WTC11 (cell line): ENCODE measurements at regions not wholly inside any gene's neighbourhood (a gene's known extent, or its start where the extent isn't known, plus 50 kb on each side); places are given as distances from the start of the nearest gene placed in this dataset.

Source experiments
- ATAC-seq: fragments of 200-7000 bp; cut with Tn5 transposase; 2 replicates; pipeline ENCODE4 v1.10.0; 2021; ENCODE audit warnings: mild to moderate bottlenecking, moderate library complexity
- CTCF ChIA-PET: fragments of 300-600 bp; sonication (Branson Sonifier 250); formaldehyde crosslinking; loops from one replicate; lab custom pipeline; 2021; ENCODE audit warnings: antibody characterized with exemption; lab: Charles Lee
- POLR2A ChIA-PET: fragments of 350-600 bp; sonication (Branson Sonifier 250); formaldehyde crosslinking; loops from one replicate; lab custom pipeline; 2021; ENCODE audit warnings: antibody characterized with exemption; lab: Charles Lee
- DNase-seq: peaks from one replicate; pipeline ENCODE4 v3.0.0; 2021; ENCODE audit warnings: low spot score
- H3K27ac Mint-ChIP-seq: 2 replicates; pipeline ENCODE4 v1.8.0; 2021; ENCODE audit warnings: mixed read lengths
- H3K27me3 Mint-ChIP-seq: 2 replicates; pipeline ENCODE4 v1.8.0; 2021; ENCODE audit warnings: low read depth, mild to moderate bottlenecking, moderate library complexity, mixed read lengths
- H3K36me3 Mint-ChIP-seq: 2 replicates; pipeline ENCODE4 v1.8.0; 2021; ENCODE audit warnings: mixed read lengths
- H3K4me1 Mint-ChIP-seq: 2 replicates; pipeline ENCODE4 v1.8.0; 2022; ENCODE audit warnings: mixed read lengths
- H3K4me3 Mint-ChIP-seq: 2 replicates; pipeline ENCODE4 v1.8.0; 2021; ENCODE audit warnings: mild to moderate bottlenecking, moderate library complexity, mixed read lengths
- H3K9me3 Mint-ChIP-seq: 2 replicates; pipeline ENCODE4 v1.8.0; 2021; ENCODE audit warnings: mixed read lengths
- ARID4B ChIP-seq: sonication (generic); formaldehyde crosslinking; IDR thresholded peaks from 2 replicates; pipeline ENCODE4 v1.8.0; 2023; ENCODE audit warnings: missing genetic modification reagents, mild to moderate bottlenecking, borderline replicate concordance
- ATF3 ChIP-seq: sonication (generic); formaldehyde crosslinking; conservative IDR thresholded peaks from 2 replicates; pipeline ENCODE4 v1.8.1; 2022; ENCODE audit warnings: mild to moderate bottlenecking, missing genetic modification reagents
- E2F4 ChIP-seq: sonication (generic); formaldehyde crosslinking; IDR thresholded peaks from 2 replicates; pipeline ENCODE4 v1.8.1; 2022; ENCODE audit warnings: low read depth, mild to moderate bottlenecking, moderate library complexity, missing genetic modification reagents, borderline replicate concordance
- ESRRA ChIP-seq: sonication (generic); formaldehyde crosslinking; IDR thresholded peaks from 2 replicates; pipeline ENCODE4 v1.8.1; 2022; ENCODE audit warnings: mild to moderate bottlenecking, missing genetic modification reagents, borderline replicate concordance
- GABPB1 ChIP-seq: sonication (generic); formaldehyde crosslinking; IDR thresholded peaks from 2 replicates; pipeline ENCODE4 v1.8.1; 2023; ENCODE audit warnings: mild to moderate bottlenecking, missing genetic modification reagents
- GRHL2 ChIP-seq: fragments of 250-450 bp; sonication (Bioruptor Pico); IDR thresholded peaks from 2 replicates; pipeline ENCODE4 v1.8.0; 2022; ENCODE audit warnings: mild to moderate bottlenecking, moderate library complexity; ENCODE audit not compliant: insufficient replicate concordance, severe bottlenecking
- NR2C2 ChIP-seq: sonication (generic); formaldehyde crosslinking; IDR thresholded peaks from 2 replicates; pipeline ENCODE4 v1.8.0; 2022; ENCODE audit warnings: mild to moderate bottlenecking, missing genetic modification reagents
- RELA ChIP-seq: sonication (generic); formaldehyde crosslinking; IDR thresholded peaks from 2 replicates; pipeline ENCODE4 v1.8.1; 2022; ENCODE audit warnings: missing genetic modification reagents, mild to moderate bottlenecking, borderline replicate concordance
- SOX15 ChIP-seq: fragments of 250-450 bp; sonication (Bioruptor Pico); IDR thresholded peaks from 2 replicates; pipeline ENCODE4 v1.9.0; 2021; ENCODE audit warnings: mild to moderate bottlenecking
- USF1 ChIP-seq: sonication (generic); formaldehyde crosslinking; IDR thresholded peaks from 2 replicates; pipeline ENCODE4 v1.8.0; 2022; ENCODE audit warnings: mild to moderate bottlenecking, missing genetic modification reagents
- ZBTB21 ChIP-seq: sonication (generic); formaldehyde crosslinking; IDR thresholded peaks from 2 replicates; pipeline ENCODE4 v1.8.1; 2023; ENCODE audit warnings: mild to moderate bottlenecking, missing genetic modification reagents, borderline replicate concordance
- ZMAT4 ChIP-seq: fragments of 250-450 bp; sonication (Bioruptor Pico); IDR thresholded peaks from 2 replicates; pipeline ENCODE4 v1.9.0; 2021; ENCODE audit warnings: mild to moderate bottlenecking
- ZSCAN18 ChIP-seq: fragments of 250-450 bp; sonication (Bioruptor Pico); IDR thresholded peaks from 2 replicates; pipeline ENCODE4 v2.1.2; 2022; ENCODE audit warnings: mild to moderate bottlenecking, moderate library complexity
- TF ChIP-seq, protein P1 (sequence below): sonication (generic); formaldehyde crosslinking; IDR thresholded peaks from 2 replicates; pipeline ENCODE4 v1.8.1; 2023; ENCODE audit warnings: mild to moderate bottlenecking, moderate library complexity, missing genetic modification reagents
- TF ChIP-seq, protein P2 (sequence below): sonication (generic); formaldehyde crosslinking; IDR thresholded peaks from 2 replicates; pipeline ENCODE4 v1.8.1; 2023; ENCODE audit warnings: mild to moderate bottlenecking, missing genetic modification reagents
- TF ChIP-seq, protein P3 (sequence below): fragments of 200-600 bp; IDR thresholded peaks from 2 replicates; pipeline ENCODE4 v1.8.0; 2022; ENCODE audit warnings: antibody characterized with exemption
- TF ChIP-seq, protein P4 (sequence below): sonication (generic); formaldehyde crosslinking; IDR thresholded peaks from 2 replicates; pipeline ENCODE4 v1.8.1; 2022; ENCODE audit warnings: mild to moderate bottlenecking, missing genetic modification reagents, moderate library complexity, borderline replicate concordance

GRCh38 chr6:113017353-113017752 is 670.2 kb downstream of the RFPL4B start:
- no peak overlapping the region for H3K4me3 Mint-ChIP-seq
- no peaks in the 10 kb centered on the region for H3K36me3 Mint-ChIP-seq
- ATAC-seq: no peak
- TF ChIP-seq USF1 (CRISPR knock-in tag) (no peak), ZBTB21 (no peak), ATF3 (CRISPR knock-in tag) (no peak)
- TF ChIP-seq, protein P1, sequence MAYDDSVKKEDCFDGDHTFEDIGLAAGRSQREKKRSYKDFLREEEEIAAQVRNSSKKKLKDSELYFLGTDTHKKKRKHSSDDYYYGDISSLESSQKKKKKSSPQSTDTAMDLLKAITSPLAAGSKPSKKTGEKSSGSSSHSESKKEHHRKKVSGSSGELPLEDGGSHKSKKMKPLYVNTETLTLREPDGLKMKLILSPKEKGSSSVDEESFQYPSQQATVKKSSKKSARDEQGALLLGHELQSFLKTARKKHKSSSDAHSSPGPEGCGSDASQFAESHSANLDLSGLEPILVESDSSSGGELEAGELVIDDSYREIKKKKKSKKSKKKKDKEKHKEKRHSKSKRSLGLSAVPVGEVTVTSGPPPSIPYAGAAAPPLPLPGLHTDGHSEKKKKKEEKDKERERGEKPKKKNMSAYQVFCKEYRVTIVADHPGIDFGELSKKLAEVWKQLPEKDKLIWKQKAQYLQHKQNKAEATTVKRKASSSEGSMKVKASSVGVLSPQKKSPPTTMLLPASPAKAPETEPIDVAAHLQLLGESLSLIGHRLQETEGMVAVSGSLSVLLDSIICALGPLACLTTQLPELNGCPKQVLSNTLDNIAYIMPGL (CRISPR knock-in tag): no peak
- TF ChIP-seq, protein P2, sequence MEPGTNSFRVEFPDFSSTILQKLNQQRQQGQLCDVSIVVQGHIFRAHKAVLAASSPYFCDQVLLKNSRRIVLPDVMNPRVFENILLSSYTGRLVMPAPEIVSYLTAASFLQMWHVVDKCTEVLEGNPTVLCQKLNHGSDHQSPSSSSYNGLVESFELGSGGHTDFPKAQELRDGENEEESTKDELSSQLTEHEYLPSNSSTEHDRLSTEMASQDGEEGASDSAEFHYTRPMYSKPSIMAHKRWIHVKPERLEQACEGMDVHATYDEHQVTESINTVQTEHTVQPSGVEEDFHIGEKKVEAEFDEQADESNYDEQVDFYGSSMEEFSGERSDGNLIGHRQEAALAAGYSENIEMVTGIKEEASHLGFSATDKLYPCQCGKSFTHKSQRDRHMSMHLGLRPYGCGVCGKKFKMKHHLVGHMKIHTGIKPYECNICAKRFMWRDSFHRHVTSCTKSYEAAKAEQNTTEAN (CRISPR knock-in tag): no peak
- no peaks in the 10 kb centered on the region; the same call in 1 of the 2 replicates for H3K4me1 Mint-ChIP-seq
- H3K27ac Mint-ChIP-seq: no peak overlapping the region
- H3K27me3 Mint-ChIP-seq: no peaks in the 10 kb centered on the region
- POLR2A ChIA-PET: no interaction called here
- CTCF ChIA-PET: no interaction called here
- no peaks in the 10 kb centered on the region for H3K9me3 Mint-ChIP-seq
- no peak for DNase-seq

DNA sequence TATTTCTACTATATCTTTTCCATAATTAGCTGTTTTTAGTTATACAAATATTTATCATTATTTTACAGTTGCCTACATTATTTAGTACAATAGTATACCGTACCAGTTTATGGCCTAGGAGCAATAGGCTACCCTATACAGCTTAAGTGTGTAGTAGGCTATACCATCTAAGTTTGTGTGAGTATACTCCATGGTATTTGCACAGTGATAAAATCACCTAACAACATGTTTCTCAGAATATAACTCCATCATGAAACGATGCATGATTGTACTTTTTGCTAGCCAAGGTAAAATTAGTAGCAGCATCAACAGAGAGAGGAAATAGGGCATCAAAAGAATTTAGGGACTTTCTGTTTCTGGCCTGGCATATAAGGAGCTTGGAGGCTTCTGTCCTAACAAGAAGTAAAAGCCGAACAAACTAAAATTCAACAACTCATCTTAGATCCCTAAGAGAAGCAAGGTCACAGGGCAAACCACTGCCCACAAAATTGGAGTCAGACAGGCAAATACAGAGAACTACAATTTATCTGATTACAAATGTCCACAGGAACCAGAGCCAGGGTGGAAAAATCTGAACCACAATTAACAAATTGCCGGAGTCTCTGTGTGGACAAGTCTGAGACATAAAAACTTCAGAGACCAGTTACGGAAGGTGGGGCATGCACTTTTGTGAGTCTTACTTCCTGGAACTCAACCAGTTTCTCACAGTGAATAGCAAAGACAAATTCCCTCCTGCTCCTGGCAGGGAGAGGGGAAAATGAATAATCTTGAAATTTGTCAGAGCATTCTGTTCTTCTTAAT is 671.4 kb downstream of the RFPL4B start:
- Mint-ChIP-seq H3K36me3 (no peaks in the 10 kb centered on the region), H3K27ac (no peak overlapping the region), H3K4me3 (no peak overlapping the region), H3K9me3 (no peaks in the 10 kb centered on the region), H3K4me1 (no peaks in the 10 kb centered on the region; the same call in 1 of the 2 replicates), H3K27me3 (no peaks in the 10 kb centered on the region)
- DNase-seq (no peak), ATAC-seq (no peak)
- CTCF ChIA-PET: no interaction called here
- POLR2A ChIA-PET: no interaction called here
- TF ChIP-seq ARID4B (CRISPR knock-in tag) (no peak), ESRRA (no peak), RELA (no peak), E2F4 (CRISPR knock-in tag) (no peak), NR2C2 (CRISPR knock-in tag) (no peak), ZMAT4 (CRISPR knock-in tag) (no peak), GRHL2 (CRISPR knock-in tag) (no peak), GABPB1 (CRISPR knock-in tag) (no peak), ZSCAN18 (CRISPR knock-in tag) (no peak), ATF3 (CRISPR knock-in tag) (no peak), SOX15 (CRISPR knock-in tag) (no peak)
- TF ChIP-seq, protein P3, sequence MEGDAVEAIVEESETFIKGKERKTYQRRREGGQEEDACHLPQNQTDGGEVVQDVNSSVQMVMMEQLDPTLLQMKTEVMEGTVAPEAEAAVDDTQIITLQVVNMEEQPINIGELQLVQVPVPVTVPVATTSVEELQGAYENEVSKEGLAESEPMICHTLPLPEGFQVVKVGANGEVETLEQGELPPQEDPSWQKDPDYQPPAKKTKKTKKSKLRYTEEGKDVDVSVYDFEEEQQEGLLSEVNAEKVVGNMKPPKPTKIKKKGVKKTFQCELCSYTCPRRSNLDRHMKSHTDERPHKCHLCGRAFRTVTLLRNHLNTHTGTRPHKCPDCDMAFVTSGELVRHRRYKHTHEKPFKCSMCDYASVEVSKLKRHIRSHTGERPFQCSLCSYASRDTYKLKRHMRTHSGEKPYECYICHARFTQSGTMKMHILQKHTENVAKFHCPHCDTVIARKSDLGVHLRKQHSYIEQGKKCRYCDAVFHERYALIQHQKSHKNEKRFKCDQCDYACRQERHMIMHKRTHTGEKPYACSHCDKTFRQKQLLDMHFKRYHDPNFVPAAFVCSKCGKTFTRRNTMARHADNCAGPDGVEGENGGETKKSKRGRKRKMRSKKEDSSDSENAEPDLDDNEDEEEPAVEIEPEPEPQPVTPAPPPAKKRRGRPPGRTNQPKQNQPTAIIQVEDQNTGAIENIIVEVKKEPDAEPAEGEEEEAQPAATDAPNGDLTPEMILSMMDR: no peak
- TF ChIP-seq, protein P4, sequence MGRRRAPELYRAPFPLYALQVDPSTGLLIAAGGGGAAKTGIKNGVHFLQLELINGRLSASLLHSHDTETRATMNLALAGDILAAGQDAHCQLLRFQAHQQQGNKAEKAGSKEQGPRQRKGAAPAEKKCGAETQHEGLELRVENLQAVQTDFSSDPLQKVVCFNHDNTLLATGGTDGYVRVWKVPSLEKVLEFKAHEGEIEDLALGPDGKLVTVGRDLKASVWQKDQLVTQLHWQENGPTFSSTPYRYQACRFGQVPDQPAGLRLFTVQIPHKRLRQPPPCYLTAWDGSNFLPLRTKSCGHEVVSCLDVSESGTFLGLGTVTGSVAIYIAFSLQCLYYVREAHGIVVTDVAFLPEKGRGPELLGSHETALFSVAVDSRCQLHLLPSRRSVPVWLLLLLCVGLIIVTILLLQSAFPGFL: no peak
